ENCODE measurements at regions not wholly inside any gene's neighbourhood (a gene's known extent, or its start where the extent isn't known, plus 50 kb on each side); places are given as distances from the start of the nearest gene placed in this dataset.
"Not testable (repeated sequence)": the region's sequence is repeated elsewhere in the genome, so short reads cannot be mapped to it uniquely, and the experiment has no call there.

- H3K4me3 ChIP-seq (ENCODE audit: insufficient read depth in 1 of 2, low read depth in 1 of 2, low read length in 2 of 2): no peak overlapping the region
- H2AK5ac ChIP-seq (ENCODE audit: low read length, severe bottlenecking): no peak overlapping the region
- no peaks in the 10 kb centered on the region for H3K27me3 ChIP-seq (ENCODE audit: control insufficient read depth in 1 of 2, insufficient read depth in 1 of 2, low read length in 2 of 2)
- H3K14ac ChIP-seq (ENCODE audit: low read length in 2 of 2): no peak overlapping the region
- no peak overlapping the region for H3K27ac ChIP-seq (ENCODE audit: low read length, poor library complexity, severe bottlenecking)
- no peak overlapping the region for H3K4me2 ChIP-seq (ENCODE audit: low read length, poor library complexity, severe bottlenecking)
- no peak overlapping the region for H2BK5ac ChIP-seq (ENCODE audit: low read depth, low read length, poor library complexity, severe bottlenecking)
- no peak overlapping the region for H2BK12ac ChIP-seq (ENCODE audit: low read length in 2 of 2)
- H3K4me1 ChIP-seq (ENCODE audit: control insufficient read depth, insufficient read depth, low read depth, low read length): no peaks in the 10 kb centered on the region
- WGBS: 66% methylated on average over 2 of the region's 2 CpGs
- H2AFZ ChIP-seq (ENCODE audit: low read depth, low read length): no peak overlapping the region
- H3K18ac ChIP-seq (ENCODE audit: low read depth in 1 of 2, low read length in 2 of 2): no peak overlapping the region
- H2BK15ac ChIP-seq (ENCODE audit: low read depth, poor library complexity, severe bottlenecking): no peak overlapping the region
- H3K4ac ChIP-seq (ENCODE audit: low read depth in 1 of 2, low read length in 2 of 2): no peak overlapping the region
- H4K8ac ChIP-seq (ENCODE audit: low read length): no peak overlapping the region
- DNase-seq: no peak
- H4K91ac ChIP-seq (ENCODE audit: low read length): no peak overlapping the region
- no peak overlapping the region for H3K9ac ChIP-seq (ENCODE audit: low read length)
- no peaks in the 10 kb centered on the region for H3K9me3 ChIP-seq (ENCODE audit: control insufficient read depth, low read length)
- no peak overlapping the region for H3K23ac ChIP-seq (ENCODE audit: low read length in 2 of 2)
- no peaks in the 10 kb centered on the region for H3K36me3 ChIP-seq (ENCODE audit: control insufficient read depth in 1 of 2, insufficient read depth in 2 of 2, low read depth in 1 of 2, low read length in 2 of 2)
- no peaks in the 10 kb centered on the region for H3K79me1 ChIP-seq (replicated peaks; ENCODE audit: low read length, poor library complexity, severe bottlenecking)
- no peak overlapping the region for H2BK120ac ChIP-seq (ENCODE audit: low read depth, low read length)
Measured at GRCh38 chr4:18611026-18611425, 589.5 kb upstream of the LCORL start.

GRCh38 chr4:18608908-18609533 is 587.5 kb upstream of the LCORL start:
- 100% methylated on average over 1 of the region's 4 CpGs for WGBS
- Histone ChIP-seq H4K8ac (ENCODE audit: low read length) (no peak overlapping the region), H2BK5ac (ENCODE audit: low read depth, low read length, poor library complexity, severe bottlenecking) (no peak overlapping the region), H3K36me3 (ENCODE audit: control insufficient read depth in 1 of 2, insufficient read depth in 2 of 2, low read depth in 1 of 2, low read length in 2 of 2) (no peaks in the 10 kb centered on the region), H2AFZ (ENCODE audit: low read depth, low read length) (no peak overlapping the region), H2BK12ac (ENCODE audit: low read length in 2 of 2) (no peak overlapping the region), H3K4me2 (ENCODE audit: low read length, poor library complexity, severe bottlenecking) (no peak overlapping the region), H3K4me3 (ENCODE audit: insufficient read depth in 1 of 2, low read depth in 1 of 2, low read length in 2 of 2) (no peak overlapping the region), H3K23ac (ENCODE audit: low read length in 2 of 2) (no peak overlapping the region), H3K27me3 (ENCODE audit: control insufficient read depth in 1 of 2, insufficient read depth in 1 of 2, low read length in 2 of 2) (no peaks in the 10 kb centered on the region), H3K9ac (ENCODE audit: low read length) (no peak overlapping the region), H2BK15ac (ENCODE audit: low read depth, poor library complexity, severe bottlenecking) (no peak overlapping the region), H3K14ac (ENCODE audit: low read length in 2 of 2) (no peak overlapping the region), H2AK5ac (ENCODE audit: low read length, severe bottlenecking) (no peak overlapping the region), H3K4me1 (ENCODE audit: control insufficient read depth, insufficient read depth, low read depth, low read length) (no peaks in the 10 kb centered on the region), H2BK120ac (ENCODE audit: low read depth, low read length) (no peak overlapping the region), H3K79me1 (replicated peaks; ENCODE audit: low read length, poor library complexity, severe bottlenecking) (no peaks in the 10 kb centered on the region), H3K9me3 (ENCODE audit: control insufficient read depth, low read length) (no peaks in the 10 kb centered on the region), H3K27ac (ENCODE audit: low read length, poor library complexity, severe bottlenecking) (no peak overlapping the region), H3K4ac (ENCODE audit: low read depth in 1 of 2, low read length in 2 of 2) (no peak overlapping the region), H3K18ac (ENCODE audit: low read depth in 1 of 2, low read length in 2 of 2) (no peak overlapping the region), H4K91ac (ENCODE audit: low read length) (no peak overlapping the region)
- no peak for DNase-seq

DNA sequence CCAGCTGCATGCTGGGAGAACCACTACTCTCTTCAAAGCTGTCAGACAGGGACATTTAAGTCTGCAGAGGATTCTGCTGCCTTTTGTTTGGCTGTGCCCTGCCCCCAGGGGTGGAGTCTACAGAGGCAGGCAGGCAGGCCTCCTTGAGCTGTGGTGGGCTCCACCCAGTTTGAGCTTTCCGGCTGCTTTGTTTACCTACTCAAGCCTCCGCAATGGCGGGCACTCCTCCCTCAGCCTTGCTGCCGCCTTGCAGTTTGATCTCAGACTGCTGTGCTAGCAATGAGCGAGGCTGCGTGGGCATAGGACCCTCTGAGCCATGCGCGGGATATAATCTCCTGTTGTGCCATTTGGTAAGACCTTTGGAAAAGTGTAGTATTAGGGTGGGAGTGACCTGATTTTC is 581.1 kb upstream of the LCORL start:
- H2BK120ac ChIP-seq (ENCODE audit: low read depth, low read length); H2AK5ac ChIP-seq (ENCODE audit: low read length, severe bottlenecking); H3K4ac ChIP-seq (ENCODE audit: low read depth in 1 of 2, low read length in 2 of 2); H2BK5ac ChIP-seq (ENCODE audit: low read depth, low read length, poor library complexity, severe bottlenecking); H2AFZ ChIP-seq (ENCODE audit: low read depth, low read length); H3K9me3 ChIP-seq (ENCODE audit: control insufficient read depth, low read length); H3K27me3 ChIP-seq (ENCODE audit: control insufficient read depth in 1 of 2, insufficient read depth in 1 of 2, low read length in 2 of 2); H4K91ac ChIP-seq (ENCODE audit: low read length); H3K14ac ChIP-seq (ENCODE audit: low read length in 2 of 2); H3K9ac ChIP-seq (ENCODE audit: low read length); H2BK12ac ChIP-seq (ENCODE audit: low read length in 2 of 2); H3K27ac ChIP-seq (ENCODE audit: low read length, poor library complexity, severe bottlenecking); H2BK15ac ChIP-seq (ENCODE audit: low read depth, poor library complexity, severe bottlenecking); DNase-seq; H4K8ac ChIP-seq (ENCODE audit: low read length); H3K18ac ChIP-seq (ENCODE audit: low read depth in 1 of 2, low read length in 2 of 2); H3K4me3 ChIP-seq (ENCODE audit: insufficient read depth in 1 of 2, low read depth in 1 of 2, low read length in 2 of 2); H3K23ac ChIP-seq (ENCODE audit: low read length in 2 of 2); H3K36me3 ChIP-seq (ENCODE audit: control insufficient read depth in 1 of 2, insufficient read depth in 2 of 2, low read depth in 1 of 2, low read length in 2 of 2); H3K4me1 ChIP-seq (ENCODE audit: control insufficient read depth, insufficient read depth, low read depth, low read length); H3K79me1 ChIP-seq (replicated peaks; ENCODE audit: low read length, poor library complexity, severe bottlenecking); H3K4me2 ChIP-seq (ENCODE audit: low read length, poor library complexity, severe bottlenecking): not testable (repeated sequence)
- WGBS: 94% methylated on average over 5 of the region's 8 CpGs

- H3K23ac ChIP-seq (ENCODE audit: low read length in 2 of 2): no peak overlapping the region
- peaks cover 8 to 15% of the 10 kb centered on the region in 2 experiments for H3K27me3 ChIP-seq (ENCODE audit: control insufficient read depth in 1 of 2, insufficient read depth in 1 of 2, low read length in 2 of 2)
- H3K27ac ChIP-seq (ENCODE audit: low read length, poor library complexity, severe bottlenecking): no peak overlapping the region
- no peak overlapping the region for H2BK12ac ChIP-seq (ENCODE audit: low read length in 2 of 2)
- H3K79me1 ChIP-seq (replicated peaks; ENCODE audit: low read length, poor library complexity, severe bottlenecking): no peaks in the 10 kb centered on the region
- H2AFZ ChIP-seq (ENCODE audit: low read depth, low read length): peak overlapping the region; percentile 74
- H3K14ac ChIP-seq (ENCODE audit: low read length in 2 of 2): no peak overlapping the region
- H3K4me3 ChIP-seq (ENCODE audit: insufficient read depth in 1 of 2, low read depth in 1 of 2, low read length in 2 of 2): peak overlapping the region in 1 of 2 experiments; percentile 57
- peak overlapping the region; percentile 48 for H3K9ac ChIP-seq (ENCODE audit: low read length)
- H3K4me2 ChIP-seq (ENCODE audit: low read length, poor library complexity, severe bottlenecking): peak overlapping the region; percentile 46
- no peak overlapping the region for H3K18ac ChIP-seq (ENCODE audit: low read depth in 1 of 2, low read length in 2 of 2)
- no peaks in the 10 kb centered on the region for H3K4me1 ChIP-seq (ENCODE audit: control insufficient read depth, insufficient read depth, low read depth, low read length)
- DNase-seq: peak; percentile 73
- no peak overlapping the region for H2BK5ac ChIP-seq (ENCODE audit: low read depth, low read length, poor library complexity, severe bottlenecking)
- H4K91ac ChIP-seq (ENCODE audit: low read length): no peak overlapping the region
- no peak overlapping the region for H2BK120ac ChIP-seq (ENCODE audit: low read depth, low read length)
- no peak overlapping the region for H3K4ac ChIP-seq (ENCODE audit: low read depth in 1 of 2, low read length in 2 of 2)
- H3K9me3 ChIP-seq (ENCODE audit: control insufficient read depth, low read length): no peaks in the 10 kb centered on the region
- H2BK15ac ChIP-seq (ENCODE audit: low read depth, poor library complexity, severe bottlenecking): no peak overlapping the region
- no peak overlapping the region for H4K8ac ChIP-seq (ENCODE audit: low read length)
- WGBS: 15% methylated on average over 11 of the region's 12 CpGs
- no peaks in the 10 kb centered on the region for H3K36me3 ChIP-seq (ENCODE audit: control insufficient read depth in 1 of 2, insufficient read depth in 2 of 2, low read depth in 1 of 2, low read length in 2 of 2)
- H2AK5ac ChIP-seq (ENCODE audit: low read length, severe bottlenecking): no peak overlapping the region
Measured at GRCh38 chr4:18593297-18594002, 571.9 kb upstream of the LCORL start.

All from mesenchymal stem cell (in vitro differentiated cells and primary cell).